ENCODE measurements at regions not wholly inside any gene's neighbourhood (a gene's known extent, or its start where the extent isn't known, plus 50 kb on each side); places are given as distances from the start of the nearest gene placed in this dataset.
"Not testable (repeated sequence)": the region's sequence is repeated elsewhere in the genome, so short reads cannot be mapped to it uniquely, and the experiment has no call there.

DNA sequence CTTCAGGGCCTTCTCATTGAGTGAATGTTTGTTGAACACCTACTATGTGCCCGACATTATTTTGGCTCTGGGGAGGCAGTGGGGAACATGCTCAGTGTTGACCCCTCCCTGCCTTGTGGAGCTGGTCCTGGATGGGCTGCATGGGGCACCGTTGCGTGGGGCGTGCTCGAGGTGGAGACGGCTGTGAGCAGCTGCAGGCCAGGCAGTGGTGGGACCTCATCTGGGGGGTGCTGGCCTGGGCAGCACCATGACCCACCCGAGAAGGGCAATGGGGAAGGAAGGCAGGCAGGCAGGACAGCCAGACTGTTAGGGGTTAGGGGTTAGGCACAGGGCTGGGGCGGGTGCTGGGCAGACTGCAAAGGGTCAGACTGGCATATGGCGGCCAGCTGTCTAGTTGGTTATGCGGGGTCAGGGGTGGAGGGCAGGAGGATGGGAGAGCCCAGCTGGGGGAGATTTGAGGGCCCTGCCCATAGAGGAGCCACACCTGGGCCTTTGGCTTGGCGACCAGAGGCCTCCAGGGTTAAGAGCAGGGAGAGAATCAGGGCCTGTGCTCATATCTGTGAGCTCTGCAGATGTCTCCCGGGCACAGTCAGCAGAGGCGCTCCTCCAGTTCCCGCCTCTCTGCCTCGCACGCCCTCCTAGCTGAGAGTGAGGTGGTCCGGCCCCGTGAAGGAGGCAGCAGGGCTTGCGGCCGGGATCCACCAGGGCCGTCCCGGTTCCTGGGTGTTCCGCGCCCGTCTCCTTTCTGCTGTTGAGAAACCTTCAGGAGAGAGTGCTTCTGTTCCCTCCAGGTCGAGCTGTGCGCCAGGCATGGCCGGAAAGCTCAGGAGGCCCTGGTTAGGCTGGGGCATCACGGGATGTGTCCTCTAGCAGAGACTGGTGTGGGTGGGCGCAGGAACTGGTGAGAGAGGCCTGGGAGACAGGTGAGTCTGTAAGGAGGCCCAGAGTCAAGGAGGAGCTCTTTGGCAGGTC is 73.3 kb downstream of the RGS12 start:
- DNase-seq: no peak

GRCh38 chr4:3366893-3367775 is 74.3 kb downstream of the RGS12 start:
- no peak for DNase-seq

GRCh38 chr4:3367866-3368265 is 73.9 kb upstream of the HGFAC start:
- DNase-seq: no peak

DNA sequence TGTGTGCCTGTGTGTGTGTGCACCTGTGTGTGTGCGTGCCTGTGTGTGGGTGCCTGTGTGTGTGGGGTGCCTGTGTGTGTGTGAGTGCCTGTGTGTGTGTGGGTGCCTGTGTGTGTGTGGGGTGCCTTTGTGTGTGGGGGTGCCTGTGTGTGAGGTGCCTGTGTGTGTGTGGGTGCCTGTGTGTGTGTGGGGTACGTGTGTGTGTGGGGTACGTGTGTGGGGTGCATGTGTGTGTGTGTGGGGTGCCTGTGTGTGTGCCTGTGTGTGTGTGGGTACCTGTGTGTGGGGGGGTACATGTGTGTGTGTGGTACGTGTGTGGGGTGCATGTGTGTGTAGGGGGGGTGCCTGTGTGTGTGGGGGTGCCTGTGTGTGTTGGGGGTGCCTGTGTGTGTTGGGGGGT is 73.4 kb upstream of the HGFAC start:
- no peak for DNase-seq

DNA sequence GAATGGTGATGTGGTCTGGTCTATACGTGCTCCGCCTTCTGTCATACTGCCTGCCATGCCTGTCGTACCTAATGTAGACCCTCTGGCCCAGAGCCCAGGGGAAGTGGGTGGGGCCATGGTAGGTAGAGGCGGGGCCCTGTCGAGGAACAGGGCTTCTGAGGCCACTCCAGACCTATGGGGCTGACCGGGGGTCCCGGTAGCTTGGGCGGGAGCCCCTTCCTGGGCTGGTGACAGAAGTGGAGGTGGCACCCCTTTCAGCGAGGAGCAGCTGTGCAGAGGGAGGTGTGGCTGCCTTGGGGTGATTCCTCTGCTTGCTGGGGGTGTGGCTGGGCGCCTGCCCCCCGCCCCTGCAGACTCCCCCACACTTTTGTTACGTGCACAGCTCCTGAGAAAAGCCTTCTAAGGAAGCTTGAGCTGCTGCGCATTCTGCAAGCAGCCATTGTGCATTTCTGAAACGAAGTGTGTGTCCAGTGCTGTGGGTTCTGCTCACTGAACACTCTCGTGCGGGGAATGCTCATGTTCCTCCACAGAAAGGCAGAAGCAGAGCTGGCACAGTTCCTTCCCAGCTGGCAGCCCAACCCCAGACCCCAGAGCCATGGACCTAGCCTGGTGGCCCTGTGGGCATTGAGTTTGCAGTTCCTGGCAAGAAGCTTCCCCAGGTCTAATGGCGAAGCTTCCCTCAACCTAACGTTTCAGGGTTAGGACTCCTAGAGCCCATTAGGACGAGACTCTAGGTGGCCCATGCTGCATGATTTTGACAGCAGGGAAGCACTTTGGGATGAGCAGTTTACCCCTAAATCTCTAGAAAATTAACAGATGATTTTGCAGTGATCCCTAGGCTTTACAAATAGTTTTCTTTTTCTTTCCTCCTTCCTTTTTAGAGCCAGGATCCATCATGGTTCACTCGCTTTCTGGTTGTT is 72.7 kb upstream of the HGFAC start:
- peak; percentile 44 for DNase-seq

DNA sequence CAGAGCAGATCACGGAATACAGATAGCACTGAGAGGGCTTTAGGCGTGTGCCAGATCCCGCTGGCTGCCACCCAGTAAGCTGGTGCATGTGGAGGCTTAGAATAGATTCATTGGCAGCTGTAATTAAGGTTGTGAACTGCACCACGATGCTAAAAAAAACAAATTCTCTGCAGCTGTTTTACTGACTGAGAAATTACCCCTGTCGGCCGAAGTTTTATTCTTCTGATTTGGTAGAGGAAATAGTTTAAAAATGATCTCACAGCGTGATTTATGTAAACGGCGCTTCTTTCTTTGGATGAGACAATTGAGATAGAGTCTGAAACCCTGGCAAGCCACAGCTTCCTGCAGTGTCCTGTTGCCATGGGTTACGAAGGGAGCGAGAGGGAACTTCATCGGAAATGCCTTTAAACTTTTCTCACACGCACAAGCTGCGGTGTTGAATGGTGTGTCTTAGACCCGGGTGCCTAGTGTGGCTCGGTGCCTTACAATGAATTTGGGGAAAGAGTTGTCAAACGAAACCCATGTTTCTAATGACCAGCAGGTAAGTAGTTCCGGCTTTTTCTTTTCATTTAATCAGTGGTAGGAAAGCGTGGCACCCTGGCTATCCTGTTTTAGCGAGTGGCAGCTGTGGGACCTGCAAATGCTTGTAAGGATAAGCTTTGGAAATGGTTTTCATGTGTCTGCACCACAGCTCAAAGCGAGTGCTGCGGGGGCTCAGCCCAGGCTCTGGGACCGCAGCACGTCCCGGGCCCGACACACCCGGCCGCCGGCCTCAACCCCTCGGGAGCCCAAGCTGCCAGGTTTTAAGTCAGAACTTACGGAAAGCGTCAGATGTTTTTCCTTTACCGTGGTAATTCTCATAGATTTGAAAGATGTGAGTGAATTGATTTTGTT is 71.7 kb upstream of the HGFAC start:
- peak; percentile 78 for DNase-seq

DNA sequence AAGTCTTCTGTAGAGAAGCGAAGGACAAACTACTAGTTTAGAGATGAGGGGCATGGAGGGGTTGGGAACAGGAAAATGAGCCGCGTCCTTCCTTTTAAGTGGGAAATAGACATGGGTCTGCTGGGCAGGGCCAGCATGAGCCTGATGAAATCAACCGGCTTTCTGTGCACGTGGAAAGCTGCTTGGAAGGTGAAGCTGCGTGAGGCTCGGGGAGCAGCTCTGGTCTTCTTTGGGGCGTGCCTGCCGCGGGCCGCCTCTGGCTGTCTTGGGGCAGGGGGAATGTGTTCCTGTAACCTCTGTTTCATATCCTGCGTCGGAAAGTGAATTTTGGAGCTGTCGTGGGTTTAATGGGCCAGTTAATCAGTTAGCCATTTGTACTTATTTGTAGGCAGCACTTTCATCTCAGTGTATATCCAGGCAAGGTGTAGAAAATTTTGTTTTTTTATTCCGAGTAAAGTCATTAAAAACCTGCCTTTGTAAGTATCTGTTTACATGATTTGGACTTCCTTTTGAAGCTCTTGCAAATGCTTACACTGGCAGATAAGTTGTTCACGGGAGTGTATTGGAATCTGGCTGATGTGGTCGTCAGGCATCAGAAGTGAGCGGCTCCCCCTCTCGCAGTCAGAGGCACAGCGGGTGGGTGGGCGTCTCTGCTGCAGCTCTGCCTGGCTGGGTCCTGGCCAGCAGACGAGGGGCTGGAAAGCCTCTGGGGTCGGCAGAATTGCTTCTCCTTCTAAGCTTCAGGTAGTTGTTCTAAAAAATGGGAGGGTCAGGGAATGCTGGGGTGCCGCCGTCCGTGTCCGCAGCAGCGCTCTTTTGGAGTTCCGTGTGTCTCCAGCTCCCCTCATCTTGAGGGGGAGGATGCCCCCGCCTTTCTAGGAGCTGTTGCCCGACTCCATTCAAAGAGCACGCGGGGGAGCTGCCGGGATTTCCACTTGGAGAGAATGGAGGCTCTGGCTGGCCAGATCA is 70.5 kb upstream of the HGFAC start:
- no peak for DNase-seq

GRCh38 chr4:3372264-3372932 is 69.4 kb upstream of the HGFAC start:
- no peak for DNase-seq

DNA sequence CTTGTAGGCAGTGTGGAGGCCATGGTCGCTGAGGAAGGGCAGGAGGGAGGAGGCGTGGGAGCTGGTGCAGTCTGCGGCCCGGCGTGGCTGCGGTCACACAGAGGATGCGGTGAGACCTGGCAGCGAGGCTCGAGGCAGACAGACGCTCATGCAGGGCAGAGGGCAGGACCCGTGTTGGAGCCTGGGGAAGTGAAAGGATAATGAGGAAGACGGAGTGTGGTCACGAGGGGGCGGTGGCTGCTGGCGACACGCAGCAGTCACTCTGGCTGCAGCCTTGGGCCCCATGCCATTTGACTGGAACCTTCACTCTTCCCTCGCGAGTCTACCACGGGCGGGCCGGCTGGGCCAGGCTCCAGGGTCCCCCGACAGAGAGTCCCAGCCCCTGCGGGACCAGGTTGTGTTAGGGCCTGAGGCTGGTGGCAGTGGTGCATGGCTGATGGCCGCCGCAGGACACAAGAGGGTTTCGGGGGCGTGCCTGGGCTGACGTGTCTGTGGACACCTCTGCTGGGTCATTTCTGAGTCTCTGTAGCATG is 68.8 kb upstream of the HGFAC start:
- DNase-seq: no peak

- no peak for DNase-seq
Measured at GRCh38 chr4:3373468-3373867, 68.3 kb upstream of the HGFAC start.

DNA sequence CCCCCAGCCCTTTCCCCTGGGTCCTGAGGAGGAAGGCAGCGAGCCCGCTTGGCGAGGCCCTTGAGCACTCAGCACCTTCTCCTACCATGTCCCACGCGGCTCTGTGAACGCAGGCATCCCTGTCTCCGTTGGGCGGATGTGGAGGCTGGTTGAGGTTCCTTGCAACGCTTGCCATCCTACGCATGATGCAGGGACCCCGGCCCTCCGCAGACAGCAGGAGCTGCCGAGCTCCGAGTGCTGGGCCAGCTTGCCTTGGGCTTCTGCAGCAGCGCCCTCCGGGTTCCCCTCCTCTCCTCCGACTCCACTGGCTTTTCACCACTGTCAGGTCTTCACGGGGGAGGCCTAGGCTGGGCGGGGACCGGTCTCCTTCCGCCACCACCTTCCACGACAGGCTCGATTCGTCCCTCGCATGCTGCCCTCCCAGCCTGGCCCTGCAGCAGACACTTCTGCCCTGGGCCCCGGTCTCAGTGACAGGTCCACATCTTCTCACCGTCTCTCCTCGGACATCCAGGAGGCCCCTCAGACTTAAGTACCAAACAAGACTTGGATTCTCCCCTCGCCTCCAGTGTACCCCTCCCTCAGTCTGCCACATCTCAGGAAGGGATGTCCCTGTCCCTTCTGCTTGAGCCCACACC is 67.6 kb upstream of the HGFAC start:
- DNase-seq: no peak

- DNase-seq: no peak
Measured at GRCh38 chr4:3374667-3375066, 67.1 kb upstream of the HGFAC start.

GRCh38 chr4:3375688-3376087 is 66.1 kb upstream of the HGFAC start:
- no peak for DNase-seq

DNA sequence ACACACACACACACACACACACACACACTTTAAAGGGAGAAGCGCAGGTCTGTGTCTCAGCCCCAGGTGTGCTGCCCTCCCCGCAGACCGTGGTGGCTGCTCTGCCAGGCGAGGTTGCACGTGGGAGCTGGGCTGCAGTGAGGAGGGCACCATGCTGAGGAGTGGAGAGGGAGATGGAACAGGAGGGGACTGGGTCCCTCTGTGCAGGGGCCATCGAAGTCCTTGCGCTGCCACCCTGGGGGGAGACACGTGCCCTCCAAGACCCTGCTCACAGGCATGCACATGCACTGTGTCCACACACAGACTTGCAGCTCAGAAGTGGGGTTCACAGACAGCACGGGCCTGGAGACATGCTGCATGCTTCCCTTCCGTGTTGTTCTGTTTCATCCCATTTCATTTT is 65.5 kb upstream of the HGFAC start:
- DNase-seq: no peak

DNA sequence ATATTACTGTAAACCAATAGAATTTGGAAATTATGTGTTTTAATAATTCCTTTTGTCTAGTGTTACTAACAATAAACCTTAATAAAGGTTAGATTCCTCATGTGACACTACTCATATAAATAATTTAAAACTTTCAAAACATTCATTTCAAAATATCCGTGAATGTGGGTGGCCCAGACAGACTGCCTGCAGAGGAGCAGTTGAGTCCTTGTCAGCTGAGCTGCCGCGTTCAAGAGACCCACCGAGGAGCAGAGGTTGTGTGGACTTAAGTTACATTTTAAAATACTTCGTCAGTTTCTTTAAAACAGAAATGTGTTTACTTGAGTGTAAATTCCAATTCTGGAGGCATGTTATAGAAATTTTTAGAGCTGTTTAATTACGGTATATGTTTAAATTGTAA is 64.2 kb upstream of the HGFAC start:
- DNase-seq: no peak

GRCh38 chr4:3380336-3380735 is 61.4 kb upstream of the HGFAC start:
- DNase-seq: not testable (repeated sequence)

GRCh38 chr4:3381208-3381607 is 60.6 kb upstream of the HGFAC start:
- not testable (repeated sequence) for DNase-seq

GRCh38 chr4:3382251-3382650 is 59.5 kb upstream of the HGFAC start:
- no peak for DNase-seq

DNA sequence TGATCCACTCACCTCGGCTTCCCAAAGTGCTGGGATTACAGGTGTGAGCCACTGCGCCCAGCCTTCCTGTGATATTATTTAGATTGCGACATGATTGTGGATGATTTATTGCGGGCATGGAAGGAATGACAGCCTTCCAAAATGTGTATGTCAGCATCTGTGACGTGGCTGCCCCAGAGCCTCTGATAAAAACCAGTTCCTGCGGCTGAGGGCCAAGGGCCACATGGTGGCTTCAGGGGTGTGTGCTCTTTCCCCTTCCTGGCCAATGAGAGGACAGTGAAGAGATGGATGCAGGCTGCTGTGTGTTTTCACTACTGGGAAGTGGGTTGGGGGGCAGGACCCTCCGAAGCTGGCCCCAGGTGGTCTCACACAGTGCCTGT is 57.4 kb upstream of the HGFAC start:
- DNase-seq: no peak
